Neural cell (in vitro differentiated cells): ENCODE measurements at regions not wholly inside any gene's neighbourhood (a gene's known extent, or its start where the extent isn't known, plus 50 kb on each side); places are given as distances from the start of the nearest gene placed in this dataset.

ENCODE experiments used
- H2AFZ ChIP-seq: fragments of 200-600, 300-800 bp; sonication (generic), shearing (Covaris generic); 2 replicates; pipeline ENCODE4 v1.6.0; 2014; ENCODE audit warnings: low read depth, mild to moderate bottlenecking, antibody characterized with exemption, low read length, moderate library complexity
- H3F3A ChIP-seq: fragments of 200-600 bp; shearing (Covaris generic); 2 replicates; pipeline ENCODE4 v1.6.1; 2016; ENCODE audit warnings: mild to moderate bottlenecking, moderate library complexity, mixed read lengths, antibody characterized with exemption, low read length; ENCODE audit not compliant: insufficient read depth, poor library complexity, severe bottlenecking
- H3K27ac ChIP-seq: fragments of 200-600, 300-800 bp; sonication (generic), shearing (Covaris generic); 2 replicates; pipeline ENCODE4 v1.5.1; 2014; ENCODE audit warnings: mild to moderate bottlenecking, low read length, moderate library complexity
- H3K27me3 ChIP-seq: fragments of 300-800, 200-600 bp; sonication (generic), shearing (Covaris generic); 2 replicates; pipeline ENCODE4 v1.6.0; 2014; ENCODE audit warnings: mild to moderate bottlenecking, low read depth, low read length, moderate library complexity; ENCODE audit not compliant: insufficient read depth
- H3K36me3 ChIP-seq: fragments of 300-800, 200-600 bp; sonication (generic), shearing (Covaris generic); 2 replicates; pipeline ENCODE4 v1.5.1; 2014; ENCODE audit warnings: mild to moderate bottlenecking, antibody characterized with exemption, low read length, moderate library complexity; ENCODE audit not compliant: insufficient read depth
- H3K4me2 ChIP-seq: fragments of 300-800, 200-600 bp; sonication (generic), shearing (Covaris generic); 2 replicates; pipeline ENCODE4 v1.6.0; 2014; ENCODE audit warnings: mild to moderate bottlenecking, low read length
- H3K4me3 ChIP-seq: fragments of 300-800, 200-600 bp; sonication (generic), shearing (Covaris generic); 2 replicates; pipeline ENCODE4 v1.5.1; 2014; ENCODE audit warnings: mild to moderate bottlenecking, low read length, moderate library complexity
- H3K79me2 ChIP-seq: fragments of 200-600 bp; shearing (Covaris generic); replicated peaks from 2 replicates; pipeline ENCODE4 v1.6.0; 2014; ENCODE audit warnings: mild to moderate bottlenecking, low read length, moderate library complexity; ENCODE audit not compliant: insufficient read depth
- H3K9ac ChIP-seq: fragments of 300-800, 200-600 bp; sonication (generic), shearing (Covaris generic); 2 replicates; pipeline ENCODE4 v1.6.1; 2016; ENCODE audit warnings: mild to moderate bottlenecking, low read length, mixed read lengths
- H3K9me2 ChIP-seq: fragments of 200-600 bp; shearing (Covaris generic); 2 replicates; pipeline ENCODE4 v1.6.1; 2016; ENCODE audit warnings: mild to moderate bottlenecking, low read length, mixed read lengths; ENCODE audit not compliant: insufficient read depth
- H3K9me3 ChIP-seq: fragments of 200-600, 300-800 bp; sonication (generic), shearing (Covaris generic); 2 replicates; pipeline ENCODE4 v1.6.1; 2016; ENCODE audit warnings: mild to moderate bottlenecking, mixed run types, low read length, moderate library complexity, mixed read lengths
- H4K20me1 ChIP-seq: fragments of 200-600 bp; shearing (Covaris generic); 2 replicates; pipeline ENCODE4 v1.6.1; 2016; ENCODE audit warnings: mild to moderate bottlenecking, mixed run types; ENCODE audit not compliant: insufficient read depth
- CTCF ChIP-seq: fragments of 450-650 bp; IDR thresholded peaks from 2 replicates; pipeline ENCODE4 v1.5.1; 2014; ENCODE audit warnings: antibody characterized with exemption, mild to moderate bottlenecking, moderate library complexity; ENCODE audit not compliant: poor library complexity, severe bottlenecking
- EP300 ChIP-seq: fragments of 450-650 bp; conservative IDR thresholded peaks from 2 replicates; pipeline ENCODE4 v1.6.1; 2014; ENCODE audit warnings: antibody characterized with exemption, mild to moderate bottlenecking, moderate library complexity; ENCODE audit not compliant: poor library complexity, severe bottlenecking
- EZH2 ChIP-seq: fragments of 200-600, 300-800 bp; shearing (Covaris generic), sonication (generic); IDR thresholded peaks from 2 replicates; pipeline ENCODE4 v1.6.1; 2014; ENCODE audit warnings: antibody characterized with exemption, low read length, borderline replicate concordance, mild to moderate bottlenecking; ENCODE audit not compliant: insufficient read depth, poor library complexity, severe bottlenecking
- MXI1 ChIP-seq: fragments of 450-650 bp; conservative IDR thresholded peaks from 2 replicates; pipeline ENCODE4 v1.6.1; 2014; ENCODE audit warnings: antibody characterized with exemption, mild to moderate bottlenecking; ENCODE audit not compliant: poor library complexity, severe bottlenecking
- POLR2AphosphoS5 ChIP-seq: IDR thresholded peaks from 2 replicates; pipeline ENCODE4 v1.6.1; 2012
- RAD21 ChIP-seq: fragments of 450-650 bp; conservative IDR thresholded peaks from 2 replicates; pipeline ENCODE4 v1.6.1; 2014; ENCODE audit warnings: antibody characterized with exemption, mild to moderate bottlenecking, moderate library complexity
- REST ChIP-seq: IDR thresholded peaks from 2 replicates; pipeline ENCODE4 v1.6.1; 2012; ENCODE audit warnings: borderline replicate concordance
- SMC3 ChIP-seq: fragments of 450-650 bp; conservative IDR thresholded peaks from 2 replicates; pipeline ENCODE4 v1.6.1; 2014; ENCODE audit warnings: antibody characterized with exemption, mild to moderate bottlenecking, moderate library complexity; ENCODE audit not compliant: poor library complexity
- TAF1 ChIP-seq: IDR thresholded peaks from 2 replicates; pipeline ENCODE4 v1.6.1; 2012; ENCODE audit warnings: low read depth

- Histone ChIP-seq H2AFZ (no peak overlapping the region), H3K4me2 (no peak overlapping the region), H3K9me2 (no peaks in the 10 kb centered on the region), H4K20me1 (no peaks in the 10 kb centered on the region), H3K79me2 (no peaks in the 10 kb centered on the region), H3K9ac (no peak overlapping the region), H3K9me3 (no peaks in the 10 kb centered on the region), H3K36me3 (no peaks in the 10 kb centered on the region), H3K27ac (no peak overlapping the region), H3F3A (no peaks in the 10 kb centered on the region), H3K4me3 (no peak overlapping the region), H3K27me3 (no peaks in the 10 kb centered on the region)
- TF ChIP-seq MXI1 (no peak), CTCF (no peak), RAD21 (no peak), POLR2AphosphoS5 (no peak), SMC3 (no peak)
Measured at GRCh38 chr7:46738796-46739195, 817.7 kb upstream of the IGFBP3 start.

GRCh38 chr7:46738165-46738564 lies 817.1 kb upstream of the IGFBP3 start:
- Histone ChIP-seq H3K9me3 (no peaks in the 10 kb centered on the region), H3F3A (no peaks in the 10 kb centered on the region), H3K79me2 (no peaks in the 10 kb centered on the region), H3K4me3 (no peak overlapping the region), H3K36me3 (no peaks in the 10 kb centered on the region), H3K9ac (no peak overlapping the region), H2AFZ (no peak overlapping the region), H4K20me1 (no peaks in the 10 kb centered on the region), H3K27ac (no peak overlapping the region), H3K27me3 (no peaks in the 10 kb centered on the region), H3K4me2 (no peak overlapping the region), H3K9me2 (no peaks in the 10 kb centered on the region)
- no peak for TF ChIP-seq EP300
- TF ChIP-seq RAD21, result no peak
- TF ChIP-seq POLR2AphosphoS5, result no peak
- no peak for TF ChIP-seq EZH2
- TF ChIP-seq CTCF, result no peak
- TF ChIP-seq SMC3, result no peak
- no peak for TF ChIP-seq REST
- no peak for TF ChIP-seq TAF1
- no peak for TF ChIP-seq MXI1
